ENCODE measurements at regions not wholly inside any gene's neighbourhood (a gene's known extent, or its start where the extent isn't known, plus 50 kb on each side); places are given as distances from the start of the nearest gene placed in this dataset.
A peak's percentile ranks its signal among the peaks of the same experiment; 100 is the strongest.

DNA sequence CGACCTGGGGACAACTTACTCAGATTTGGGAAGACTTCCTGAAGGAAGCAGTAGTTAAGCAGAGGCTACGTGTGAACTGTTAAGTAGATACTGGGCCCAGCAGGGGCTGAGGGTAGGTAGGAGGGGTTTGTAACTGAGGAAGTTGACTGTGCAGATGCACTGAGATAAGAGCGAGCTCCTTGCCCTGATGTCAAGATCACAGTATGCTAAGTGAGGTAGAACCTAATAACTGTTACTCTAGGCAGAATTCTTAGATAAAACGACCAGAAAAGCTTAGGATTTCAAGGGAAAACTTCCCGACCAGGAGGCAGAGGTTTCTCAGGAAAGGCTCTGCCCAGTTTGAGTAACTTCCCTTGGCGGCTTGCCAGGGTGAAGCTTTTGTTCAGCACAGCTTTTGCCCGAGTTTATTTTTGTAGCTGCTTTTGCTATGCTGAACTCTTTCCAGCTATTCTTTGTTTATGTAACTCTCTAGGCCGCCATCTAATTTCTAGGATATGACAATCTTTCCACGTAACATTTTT lies 632.1 kb downstream of the DIAPH3 start:
- DNase-seq: peak; percentile 81

GRCh38 chr13:59532405-59532804 lies 631.3 kb downstream of the DIAPH3 start:
- DNase-seq: no peak

GRCh38 chr13:59533561-59534555 lies 629.9 kb downstream of the DIAPH3 start:
- no peak for DNase-seq

DNA sequence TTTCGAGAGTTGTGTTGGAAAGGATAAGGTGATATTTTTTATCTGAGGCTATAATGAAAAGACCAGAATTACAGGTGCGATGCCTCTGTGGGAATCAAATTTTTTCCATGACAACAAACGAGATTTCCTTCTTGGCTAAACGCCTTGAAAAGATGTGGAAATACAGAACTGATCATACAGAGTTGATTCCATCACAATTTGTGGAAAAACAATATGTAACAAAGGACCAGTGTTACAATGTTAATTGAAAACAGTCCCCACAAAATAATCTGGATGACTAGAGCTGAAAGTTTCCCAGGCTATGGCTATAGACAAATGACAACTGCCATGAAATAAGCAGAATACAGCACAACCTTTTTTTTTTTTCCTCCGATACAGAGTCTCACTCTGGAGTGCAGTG lies 628.9 kb downstream of the DIAPH3 start:
- no peak for DNase-seq

- no peak for DNase-seq
These were observed 626.2 kb downstream of the DIAPH3 start for GRCh38 chr13:59537500-59537899.

GRCh38 chr13:59538512-59538911 lies 625.2 kb downstream of the DIAPH3 start:
- DNase-seq: no peak

DNA sequence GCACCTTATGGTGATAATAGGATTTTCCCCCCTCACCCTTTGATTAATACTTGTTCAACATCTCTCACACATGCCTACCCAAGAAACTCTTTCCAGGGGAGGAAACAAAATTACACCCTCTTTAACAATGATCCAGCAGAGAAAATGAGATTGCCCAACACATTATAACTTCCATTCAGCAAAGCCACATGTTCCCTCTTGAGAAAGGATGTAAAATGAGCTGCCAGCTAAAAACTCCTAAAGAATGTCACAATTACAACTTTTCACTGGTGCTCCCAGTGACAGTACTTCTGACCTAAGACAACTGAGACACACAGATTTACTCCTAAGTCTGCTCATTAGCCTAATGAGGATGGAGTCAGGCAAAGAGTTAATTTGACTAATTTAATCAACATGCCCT lies 621.4 kb downstream of the DIAPH3 start:
- no peak for DNase-seq

GRCh38 chr13:59543418-59543817 lies 620.3 kb downstream of the DIAPH3 start:
- DNase-seq: no peak

GRCh38 chr13:59545007-59545406 lies 618.7 kb downstream of the DIAPH3 start:
- DNase-seq: no peak

DNA sequence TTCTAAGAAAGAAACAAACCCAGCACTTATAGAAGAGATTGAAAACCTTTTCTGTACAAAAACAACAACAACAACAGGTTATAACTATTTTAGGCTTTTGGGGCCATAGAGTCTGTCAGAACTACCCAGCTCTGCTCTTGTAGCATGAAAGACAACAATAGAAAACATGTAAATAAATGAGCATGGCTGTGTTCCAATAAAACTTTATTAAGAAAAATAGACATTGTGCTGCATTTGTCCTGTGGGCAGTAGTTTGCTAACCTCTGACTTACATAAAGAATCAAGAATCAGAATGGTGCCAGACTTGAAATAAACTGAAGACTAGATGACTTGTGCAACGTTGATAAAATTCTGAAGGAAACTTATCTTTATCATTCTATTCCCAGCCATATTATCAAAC lies 617.5 kb downstream of the DIAPH3 start:
- DNase-seq: no peak

- DNase-seq: no peak
These were observed 615.8 kb downstream of the DIAPH3 start for GRCh38 chr13:59547950-59548349.

DNA sequence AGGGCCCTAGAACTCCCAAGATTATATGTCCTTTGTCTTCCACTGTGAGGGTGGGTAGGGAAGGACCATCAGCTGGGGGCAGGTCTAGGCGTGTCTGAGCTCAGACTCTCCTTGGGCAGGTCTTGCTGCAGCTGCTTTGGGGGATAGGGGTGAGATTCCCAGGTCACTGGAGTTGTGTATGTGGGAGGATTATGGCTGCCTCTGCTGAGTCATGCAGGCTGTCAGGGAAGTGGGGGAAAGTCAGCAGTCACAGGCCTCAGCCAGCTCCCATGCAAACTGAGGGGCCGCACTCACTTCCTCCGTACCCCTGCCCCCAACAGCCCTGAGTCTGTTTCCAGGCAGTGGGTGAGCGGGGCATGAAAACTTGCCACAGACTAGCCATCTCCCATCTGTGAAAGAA lies 600.8 kb downstream of the DIAPH3 start:
- no peak for DNase-seq

- no peak for DNase-seq
These were observed 597.2 kb downstream of the DIAPH3 start for GRCh38 chr13:59566561-59566960.

DNA sequence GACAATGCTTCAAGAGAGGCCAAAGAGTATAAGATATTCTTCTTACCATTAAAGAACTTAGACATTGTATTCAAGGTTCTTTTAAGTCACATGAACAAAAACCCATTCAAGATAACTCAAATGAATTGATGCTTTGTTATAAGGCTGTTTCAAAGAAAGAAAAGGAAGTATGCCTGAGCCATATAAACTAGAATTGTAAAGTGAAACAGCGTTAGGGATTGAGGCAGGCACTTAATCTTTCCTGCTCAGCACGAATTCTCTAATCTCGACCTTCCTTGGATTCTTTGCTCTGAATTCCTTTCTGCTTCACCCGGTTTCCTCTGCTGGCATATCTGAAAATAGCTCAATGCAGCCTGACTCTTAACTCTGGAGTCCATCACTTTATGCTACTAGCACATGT lies 595.4 kb downstream of the DIAPH3 start:
- DNase-seq: no peak

DNA sequence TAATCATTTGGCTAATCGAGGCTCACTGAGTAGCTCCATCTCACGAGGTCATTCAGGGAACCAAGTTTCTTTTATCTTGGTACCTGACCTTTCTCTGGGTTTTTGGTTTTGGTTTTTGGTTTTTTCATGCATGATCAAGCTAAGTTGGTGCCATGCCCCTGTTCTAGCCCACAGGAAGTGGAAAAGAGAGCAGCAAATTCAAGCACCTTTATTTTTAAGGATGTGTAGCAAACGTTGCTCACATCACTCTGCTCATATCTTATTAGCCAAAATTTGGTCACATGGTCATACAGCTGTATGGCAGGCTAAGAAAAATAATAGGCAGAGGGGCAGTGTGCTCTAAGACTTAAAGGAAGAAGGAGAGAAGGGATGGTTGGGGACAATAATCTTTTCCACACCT lies 593.5 kb downstream of the DIAPH3 start:
- no peak for DNase-seq

DNA sequence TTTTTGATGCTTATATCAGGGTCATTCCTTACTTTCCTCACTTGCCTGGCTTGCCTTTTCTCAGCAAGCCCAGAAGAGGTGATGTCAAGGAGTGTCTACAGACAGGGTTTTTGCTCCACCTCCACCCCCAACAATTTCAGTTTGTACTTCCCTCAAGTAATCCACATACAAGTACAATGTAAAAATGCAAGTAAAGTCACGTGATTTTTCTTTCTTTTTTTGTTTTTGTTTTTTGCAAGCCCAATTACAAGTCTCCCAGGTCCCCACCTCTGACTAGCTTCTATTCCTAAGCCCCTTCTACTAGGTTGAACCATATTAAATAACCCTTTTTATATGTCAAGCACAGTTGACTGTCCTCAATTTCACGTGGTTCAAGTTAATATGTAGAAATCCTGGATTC lies 579.6 kb downstream of the DIAPH3 start:
- no peak for DNase-seq

DNA sequence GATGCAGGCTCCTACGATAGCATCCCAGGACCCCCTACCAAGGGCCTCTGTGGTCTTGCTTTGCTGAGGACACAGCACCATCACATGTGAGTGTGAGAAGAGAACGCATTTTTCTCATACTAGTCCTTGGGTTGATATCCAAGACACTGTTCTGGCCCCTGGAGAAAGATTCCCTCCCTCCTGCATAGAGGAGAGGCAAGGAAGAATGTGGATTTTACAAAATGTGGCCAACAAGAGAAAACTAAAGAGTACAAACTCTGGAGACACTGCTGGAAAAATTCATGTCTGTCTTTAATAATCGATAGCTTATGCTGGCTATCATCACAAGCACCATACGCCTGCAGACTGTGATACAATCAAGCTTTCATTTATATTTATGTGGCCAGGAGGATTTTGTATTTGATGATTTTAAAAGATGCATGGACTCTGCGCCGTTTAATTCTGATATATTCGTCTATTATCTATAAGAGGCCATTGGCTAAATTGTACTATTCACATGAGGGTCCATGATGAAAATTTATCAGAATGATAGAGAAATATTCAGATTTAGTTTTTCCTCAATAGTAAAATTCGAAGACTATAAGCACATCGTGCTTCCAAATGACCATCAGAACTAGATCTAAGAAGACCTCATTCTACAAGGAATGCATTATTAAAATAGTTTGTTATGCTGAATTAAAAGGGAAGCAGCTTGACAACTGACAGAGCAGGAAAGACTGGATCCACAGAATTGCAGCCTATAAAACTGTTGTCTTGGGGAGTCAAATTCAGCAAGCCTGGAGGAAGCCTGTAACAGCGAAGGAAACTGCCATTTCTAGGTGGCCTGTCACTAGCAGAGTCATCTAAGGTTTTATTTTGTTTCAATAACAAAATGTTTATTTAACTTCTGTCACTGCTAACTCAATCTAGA lies 578.7 kb downstream of the DIAPH3 start:
- DNase-seq: no peak

DNA sequence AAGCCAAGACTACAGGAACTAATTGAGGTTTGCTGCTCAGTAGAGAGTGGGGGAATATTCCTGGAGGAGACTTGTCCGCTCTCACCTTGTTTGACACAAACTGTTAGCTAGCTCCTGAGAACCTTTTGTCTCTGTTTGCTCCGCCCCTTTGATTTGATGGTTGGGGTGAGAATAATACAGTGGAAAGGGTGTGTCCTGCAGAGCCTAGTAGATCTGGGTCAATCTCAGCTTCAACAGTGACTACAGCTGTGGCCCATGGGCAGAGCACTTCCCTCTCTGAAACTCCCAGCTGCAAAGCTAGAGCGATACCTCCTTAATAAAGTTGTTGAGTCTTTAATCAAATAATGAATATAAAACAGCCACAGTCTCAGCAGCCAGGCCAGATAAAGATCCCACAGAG lies 576.7 kb downstream of the DIAPH3 start:
- DNase-seq: no peak

DNA sequence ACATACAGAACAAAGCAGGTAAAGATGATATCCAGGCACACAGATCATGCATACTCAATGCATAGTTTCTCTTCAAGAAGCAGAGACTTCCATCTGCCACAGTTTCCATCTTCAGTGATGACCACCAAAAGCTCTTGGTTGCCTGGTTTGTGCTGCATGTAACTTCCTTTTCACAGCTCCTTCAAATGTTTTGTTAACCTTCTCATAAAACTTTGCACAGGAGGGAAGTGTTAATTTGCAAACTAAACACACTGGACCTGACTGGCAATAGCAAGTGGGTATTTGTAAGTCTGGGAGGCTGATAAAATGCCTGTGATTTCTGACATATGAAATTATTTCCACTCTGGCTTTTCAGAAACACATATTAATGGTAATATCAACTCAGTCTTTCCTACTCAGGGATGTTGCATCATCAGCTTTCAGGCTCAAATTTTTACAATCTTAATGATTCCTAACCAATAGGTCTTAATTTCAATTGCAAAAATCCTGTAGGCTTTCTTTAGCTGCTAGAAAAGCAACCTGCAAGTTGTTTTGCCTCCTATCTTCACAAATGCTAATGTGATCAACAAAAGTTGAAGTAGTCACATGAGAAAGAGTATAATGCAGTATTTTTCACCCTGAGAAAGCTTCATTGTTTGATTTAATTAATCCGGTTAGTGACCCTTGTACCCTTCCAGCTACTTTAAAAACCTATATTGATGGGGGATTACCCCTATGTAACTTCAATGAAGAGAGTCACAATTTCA lies 575.6 kb downstream of the DIAPH3 start:
- no peak for DNase-seq

- no peak for DNase-seq
These were observed 575.0 kb downstream of the DIAPH3 start for GRCh38 chr13:59588717-59589067.

GRCh38 chr13:59601993-59602392 lies 561.7 kb downstream of the DIAPH3 start:
- no peak for DNase-seq

- no peak for DNase-seq
These were observed 560.1 kb downstream of the DIAPH3 start for GRCh38 chr13:59603646-59604045.

DNA sequence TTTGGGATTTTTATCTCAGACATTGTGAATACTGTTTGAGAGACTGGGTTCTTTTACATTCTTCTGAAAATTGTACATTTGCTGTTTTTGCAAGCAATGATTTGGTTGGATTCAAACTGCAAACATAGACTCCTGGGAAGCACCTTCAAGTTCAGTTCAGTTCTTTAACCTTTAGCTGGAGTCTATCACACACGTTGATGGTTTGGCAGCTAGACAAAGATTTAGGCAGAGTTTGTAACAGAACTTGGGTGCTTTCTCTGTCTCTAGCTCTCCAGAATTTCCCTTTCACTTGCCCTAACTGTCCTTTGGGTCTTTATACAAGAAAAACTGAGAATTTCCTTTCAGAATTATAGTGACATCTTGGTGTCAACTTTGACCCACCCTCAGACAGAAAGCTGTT lies 556.6 kb downstream of the DIAPH3 start:
- no peak for DNase-seq
